ENCODE measurements at regions not wholly inside any gene's neighbourhood (a gene's known extent, or its start where the extent isn't known, plus 50 kb on each side); places are given as distances from the start of the nearest gene placed in this dataset.

DNA sequence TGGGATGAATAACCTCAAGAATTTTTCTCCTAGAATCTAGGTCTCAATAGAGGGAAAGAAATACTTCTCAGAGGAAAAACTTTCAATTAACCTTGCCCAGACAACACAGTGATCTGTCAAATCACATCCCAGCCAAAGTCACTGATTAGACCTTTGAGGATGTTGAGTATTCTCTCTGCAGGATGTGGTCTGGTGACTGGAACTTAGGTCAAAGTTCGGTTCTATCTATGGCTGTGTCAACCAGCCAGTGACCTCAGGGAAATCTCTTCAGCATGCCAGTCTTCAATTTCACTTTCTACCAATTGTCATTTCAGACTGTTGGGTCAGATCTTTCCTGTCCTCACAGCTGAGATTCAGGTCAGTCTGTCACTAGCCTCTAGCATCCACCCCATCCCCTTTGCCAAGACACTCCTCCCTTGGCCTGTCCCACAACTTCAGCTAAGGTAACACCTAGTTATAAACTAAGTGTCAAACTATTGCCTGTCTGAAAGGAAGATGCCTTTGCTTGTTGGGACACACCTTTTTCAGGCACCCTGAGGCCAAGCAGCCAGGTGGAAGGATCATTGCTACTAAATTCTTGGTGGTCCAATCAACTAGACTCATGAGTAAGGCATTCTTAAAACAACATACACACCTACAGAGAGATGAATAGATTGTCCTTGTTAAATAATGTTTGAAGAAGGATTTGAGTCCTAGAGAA is 156.3 kb upstream of the FST start:
- TF ChIP-seq, protein P1, sequence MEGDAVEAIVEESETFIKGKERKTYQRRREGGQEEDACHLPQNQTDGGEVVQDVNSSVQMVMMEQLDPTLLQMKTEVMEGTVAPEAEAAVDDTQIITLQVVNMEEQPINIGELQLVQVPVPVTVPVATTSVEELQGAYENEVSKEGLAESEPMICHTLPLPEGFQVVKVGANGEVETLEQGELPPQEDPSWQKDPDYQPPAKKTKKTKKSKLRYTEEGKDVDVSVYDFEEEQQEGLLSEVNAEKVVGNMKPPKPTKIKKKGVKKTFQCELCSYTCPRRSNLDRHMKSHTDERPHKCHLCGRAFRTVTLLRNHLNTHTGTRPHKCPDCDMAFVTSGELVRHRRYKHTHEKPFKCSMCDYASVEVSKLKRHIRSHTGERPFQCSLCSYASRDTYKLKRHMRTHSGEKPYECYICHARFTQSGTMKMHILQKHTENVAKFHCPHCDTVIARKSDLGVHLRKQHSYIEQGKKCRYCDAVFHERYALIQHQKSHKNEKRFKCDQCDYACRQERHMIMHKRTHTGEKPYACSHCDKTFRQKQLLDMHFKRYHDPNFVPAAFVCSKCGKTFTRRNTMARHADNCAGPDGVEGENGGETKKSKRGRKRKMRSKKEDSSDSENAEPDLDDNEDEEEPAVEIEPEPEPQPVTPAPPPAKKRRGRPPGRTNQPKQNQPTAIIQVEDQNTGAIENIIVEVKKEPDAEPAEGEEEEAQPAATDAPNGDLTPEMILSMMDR (optimal IDR thresholded peaks at IDR 0.05 in 1 of 3, IDR thresholded peaks at IDR 0.05 in 1 of 3, conservative IDR thresholded peaks at IDR 0.05 in 1 of 3; ENCODE audit: extremely low read depth in 1 of 3, insufficient read depth in 2 of 3, low read length in 3 of 3): no peak
- no peak for TF ChIP-seq EZH2 (IDR thresholded peaks at IDR 0.05; ENCODE audit: low read length)

Measured in keratinocyte (primary cell).